RWPE1 (cell line): ENCODE measurements at regions not wholly inside any gene's neighbourhood (a gene's known extent, or its start where the extent isn't known, plus 50 kb on each side); places are given as distances from the start of the nearest gene placed in this dataset.
A peak's percentile ranks its signal among the peaks of the same experiment; 100 is the strongest.

Experiments used
- CTCF ChIA-PET: fragments of 350-600 bp; sonication (Branson Sonifier 250); formaldehyde crosslinking; extraction: SDS; loops from one replicate; lab custom pipeline; 2021; lab: Yijun Ruan, JAX
- POLR2A ChIA-PET: fragments of 400-600 bp; formaldehyde crosslinking; extraction: SDS; loops from one replicate; lab custom pipeline; 2020; ENCODE audit warnings: antibody characterized with exemption; ENCODE audit not compliant: low non-redundant PET; lab: Yijun Ruan, JAX
- DNase-seq: peaks from one replicate; pipeline ENCODE4 v3.0.0; 2012; ENCODE audit warnings: low spot score
- H3K27ac ChIP-seq: fragments of 450-650 bp; 2 replicates; pipeline ENCODE4 v1.5.1; 2017
- TF ChIP-seq, protein P1 (sequence below): fragments of 450-650 bp; conservative IDR thresholded peaks from 2 replicates; pipeline ENCODE4 v1.5.1; 2017; ENCODE audit warnings: low read depth, mild to moderate bottlenecking

DNA sequence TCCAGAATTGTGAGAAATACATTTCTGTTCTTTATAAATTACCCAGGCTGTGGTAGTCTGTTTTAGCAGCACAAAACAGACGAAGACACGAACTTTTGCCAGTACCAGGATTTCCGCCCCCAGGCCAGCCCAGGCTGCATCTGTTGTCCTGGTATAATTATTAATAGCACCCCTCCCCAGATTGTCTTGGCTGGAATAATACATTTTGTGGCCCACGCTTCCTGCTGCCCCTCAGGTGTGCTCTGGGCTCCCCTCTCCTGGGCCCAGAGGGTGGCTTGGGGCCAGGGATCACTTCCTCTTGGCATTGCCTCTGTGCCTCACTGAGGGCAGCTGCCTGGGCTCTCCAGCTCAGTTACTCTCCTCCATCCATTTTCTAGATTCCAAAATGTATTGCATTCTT lies 102.1 kb upstream of the HS6ST1 start:
- no peak overlapping the region for H3K27ac ChIP-seq
- ChIA-PET CTCF (no interaction called here), POLR2A (no interaction called here)
- DNase-seq = no peak
- TF ChIP-seq, protein P1, sequence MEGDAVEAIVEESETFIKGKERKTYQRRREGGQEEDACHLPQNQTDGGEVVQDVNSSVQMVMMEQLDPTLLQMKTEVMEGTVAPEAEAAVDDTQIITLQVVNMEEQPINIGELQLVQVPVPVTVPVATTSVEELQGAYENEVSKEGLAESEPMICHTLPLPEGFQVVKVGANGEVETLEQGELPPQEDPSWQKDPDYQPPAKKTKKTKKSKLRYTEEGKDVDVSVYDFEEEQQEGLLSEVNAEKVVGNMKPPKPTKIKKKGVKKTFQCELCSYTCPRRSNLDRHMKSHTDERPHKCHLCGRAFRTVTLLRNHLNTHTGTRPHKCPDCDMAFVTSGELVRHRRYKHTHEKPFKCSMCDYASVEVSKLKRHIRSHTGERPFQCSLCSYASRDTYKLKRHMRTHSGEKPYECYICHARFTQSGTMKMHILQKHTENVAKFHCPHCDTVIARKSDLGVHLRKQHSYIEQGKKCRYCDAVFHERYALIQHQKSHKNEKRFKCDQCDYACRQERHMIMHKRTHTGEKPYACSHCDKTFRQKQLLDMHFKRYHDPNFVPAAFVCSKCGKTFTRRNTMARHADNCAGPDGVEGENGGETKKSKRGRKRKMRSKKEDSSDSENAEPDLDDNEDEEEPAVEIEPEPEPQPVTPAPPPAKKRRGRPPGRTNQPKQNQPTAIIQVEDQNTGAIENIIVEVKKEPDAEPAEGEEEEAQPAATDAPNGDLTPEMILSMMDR = no peak

DNA sequence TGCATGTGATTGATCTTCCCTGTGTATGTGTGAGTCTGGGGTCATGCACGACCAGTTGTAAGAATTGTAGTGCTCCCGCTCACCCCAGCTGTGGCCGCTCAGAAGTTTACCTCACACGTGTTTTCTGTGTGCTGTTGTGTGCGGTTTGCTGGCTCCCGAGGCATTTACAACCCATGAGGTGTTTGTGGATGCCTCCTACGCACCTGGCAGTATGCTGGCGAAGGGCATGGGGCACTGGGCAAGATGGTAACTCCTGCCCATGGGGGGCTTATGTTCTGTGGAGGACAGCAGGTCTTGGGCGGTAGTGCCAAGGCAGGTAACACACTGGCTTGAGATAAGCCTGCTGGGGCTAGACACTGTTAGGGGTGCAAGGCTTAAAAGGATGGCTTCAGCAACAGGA lies 102.6 kb upstream of the HS6ST1 start:
- no peak for DNase-seq
- H3K27ac ChIP-seq = no peak overlapping the region
- TF ChIP-seq, protein P1 = no peak
- CTCF ChIA-PET = no interaction called here
- POLR2A ChIA-PET = no interaction called here

DNA sequence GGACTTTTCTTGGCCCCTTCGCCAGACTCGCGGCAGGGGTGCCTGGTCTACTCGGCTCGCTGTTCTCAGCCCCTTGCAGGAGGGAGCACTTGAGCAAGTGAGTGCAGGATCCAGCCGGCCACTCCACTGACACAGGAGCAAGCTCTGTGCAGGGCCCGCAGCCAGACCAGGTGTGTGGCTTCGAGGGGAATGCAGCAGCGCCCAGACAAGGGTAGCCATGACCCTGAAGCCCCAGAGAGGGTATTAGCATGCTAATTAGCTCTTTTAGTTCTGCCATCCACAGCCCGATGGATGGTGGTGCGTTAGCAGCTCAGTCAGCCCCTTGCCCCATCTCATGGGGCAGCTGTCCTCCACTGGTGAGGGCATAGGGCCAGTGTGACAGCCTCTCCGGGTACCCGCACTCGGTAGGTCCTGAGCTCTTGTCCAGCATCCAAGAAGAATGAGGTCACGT lies 103.2 kb upstream of the HS6ST1 start:
- POLR2A ChIA-PET = no interaction called here
- CTCF ChIA-PET = interaction anchor here (0.9 kb wide), 1 partner anchor 80 kb away, joined by 3 read pairs; no protein-coding TSS in a partner anchor
- peak overlapping the region; percentile 47; the same call in 1 of the 2 replicates for H3K27ac ChIP-seq
- TF ChIP-seq, protein P1 = no peak
- no peak for DNase-seq

DNA sequence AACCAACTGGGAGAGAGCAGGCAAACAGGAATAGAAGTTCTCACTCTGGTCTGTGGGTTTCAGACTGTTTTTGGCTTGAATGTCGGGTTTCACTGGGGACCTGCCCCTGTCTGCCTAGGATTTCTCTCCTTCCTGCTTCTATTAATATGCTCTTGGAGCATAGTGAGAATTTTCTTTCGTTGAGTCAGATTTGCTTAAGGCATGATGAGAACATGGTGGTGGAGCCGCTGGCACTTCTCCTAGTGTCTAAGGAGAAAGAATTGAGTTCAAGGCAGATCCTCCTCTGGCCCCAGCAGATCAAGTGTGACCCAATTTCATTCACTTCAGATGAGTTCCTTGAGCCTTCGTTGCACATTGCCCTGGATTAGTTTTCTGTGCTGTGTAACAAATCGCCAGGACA lies 103.9 kb upstream of the HS6ST1 start:
- ChIA-PET CTCF (no interaction called here), POLR2A (no interaction called here)
- TF ChIP-seq, protein P1 = no peak
- DNase-seq = peak; percentile 38
- peak overlapping the region; percentile 53 for H3K27ac ChIP-seq

DNA sequence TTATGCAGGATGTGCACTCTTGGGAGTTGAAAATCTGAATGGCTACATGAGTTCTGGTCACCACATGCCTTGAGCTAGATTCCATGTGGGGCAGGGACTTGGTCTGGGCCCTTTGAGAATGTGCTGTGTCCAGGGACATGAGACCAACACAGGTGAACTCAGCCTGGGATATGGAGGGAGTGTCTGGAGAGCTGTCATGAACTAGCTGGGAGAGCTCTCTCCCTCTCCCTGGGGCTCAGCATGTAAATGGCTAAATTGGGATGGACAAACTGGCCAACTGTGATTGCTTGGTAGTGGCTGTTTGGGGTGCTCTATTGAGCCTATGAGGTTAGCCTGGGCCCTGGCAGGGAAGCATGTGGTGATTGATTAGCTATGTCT lies 105.1 kb upstream of the HS6ST1 start:
- DNase-seq = no peak
- POLR2A ChIA-PET = interaction anchor here (0.6 kb wide), 1 partner anchor 40 kb away, joined by 4 read pairs; no protein-coding TSS in a partner anchor
- TF ChIP-seq, protein P1 = no peak
- CTCF ChIA-PET = interaction anchor here (0.5 kb wide), 1 partner anchor 1388 kb away, joined by 4 read pairs; no protein-coding TSS in a partner anchor
- no peak overlapping the region for H3K27ac ChIP-seq

DNA sequence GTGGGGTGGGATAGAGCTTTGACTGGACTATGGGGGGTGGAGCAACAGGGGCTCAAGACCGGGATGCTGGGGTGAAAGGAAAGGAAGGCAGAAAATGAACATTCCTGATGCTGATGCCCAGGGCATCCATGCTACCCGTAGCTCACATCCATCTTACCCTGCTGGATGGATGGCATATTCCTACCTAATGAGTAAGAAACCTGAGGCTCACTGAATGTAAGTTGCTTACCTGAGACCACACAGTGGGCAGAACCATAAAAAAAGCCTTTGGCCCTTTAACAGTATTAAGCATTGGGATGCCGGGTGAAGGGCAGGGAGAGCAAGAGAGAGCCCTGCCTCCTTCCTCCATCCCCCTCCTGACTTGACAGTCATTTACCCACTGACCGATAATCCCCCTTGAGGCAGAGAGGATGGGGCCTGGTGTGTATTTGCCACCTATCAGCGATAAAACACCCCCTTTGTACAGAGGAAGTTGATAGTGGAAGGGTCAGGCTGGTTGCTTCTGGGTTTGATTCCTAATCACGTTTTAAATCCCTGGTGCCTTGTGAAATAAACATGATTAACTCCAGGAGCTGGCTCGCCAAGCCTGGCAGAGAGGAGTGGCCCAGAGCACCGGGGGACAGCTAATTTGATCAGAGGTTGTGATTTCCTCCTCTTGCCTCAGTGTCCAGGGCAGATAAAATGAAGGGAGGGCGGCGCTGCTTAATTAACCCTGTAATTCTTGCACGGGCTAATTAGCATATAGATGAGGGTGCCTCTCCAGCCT lies 105.9 kb upstream of the HS6ST1 start:
- no peak overlapping the region for H3K27ac ChIP-seq
- TF ChIP-seq, protein P1 = no peak
- POLR2A ChIA-PET = interaction anchor here (0.6 kb wide), 1 partner anchor 721 kb away, joined by 3 read pairs; no protein-coding TSS in a partner anchor
- CTCF ChIA-PET = no interaction called here
- DNase-seq = no peak
